Urinary bladder (tissue), 3 donors: ENCODE measurements at regions not wholly inside any gene's neighbourhood (a gene's known extent, or its start where the extent isn't known, plus 50 kb on each side); places are given as distances from the start of the nearest gene placed in this dataset.

Experiments used
- DNase-seq: peaks from one replicate; pipeline ENCODE4 v3.0.0-alpha.2; 2015; ENCODE audit errors: extremely low spot score
- H3K27ac ChIP-seq: one replicate; pipeline ENCODE4 v1.5.1; 2013; ENCODE audit warnings: low read depth, mild to moderate bottlenecking, moderate library complexity
- H3K36me3 ChIP-seq: one replicate; pipeline ENCODE4 v1.6.1; 2013; ENCODE audit warnings: mild to moderate bottlenecking, moderate library complexity; ENCODE audit not compliant: insufficient read depth
- H3K4me1 ChIP-seq: one replicate; pipeline ENCODE4 v1.6.1; 2013; ENCODE audit warnings: mild to moderate bottlenecking, moderate library complexity; ENCODE audit not compliant: insufficient read depth
- H3K4me3 ChIP-seq: one replicate; pipeline ENCODE4 v1.5.1; 2013; ENCODE audit warnings: low read depth, low read length
- WGBS: extraction: QIAGEN DNeasy Blood & Tissue Kit; methylation state at CpG from one replicate; pipeline ENCODE4 v1.1.7; 2013; 5-methylcytosine and 5-hydroxymethylcytosine counted together
- donor health status: healthy with polysubstance abuse.
- donor health status: healthy.

- no peak for DNase-seq
- Histone ChIP-seq H3K4me1 (no peaks in the 10 kb centered on the region), H3K4me3 (no peak overlapping the region), H3K27ac (no peak overlapping the region), H3K36me3 (no peaks in the 10 kb centered on the region)
- WGBS, result 90% methylated on average over 6 of the region's 6 CpGs
These were observed 279.1 kb upstream of the PLET1 start for GRCh38 chr11:112539741-112540140.

- DNase-seq, result no peak
- Histone ChIP-seq H3K4me1 (no peaks in the 10 kb centered on the region), H3K4me3 (no peak overlapping the region), H3K36me3 (no peaks in the 10 kb centered on the region), H3K27ac (no peak overlapping the region)
- WGBS, result 88% methylated on average over 2 of the region's 2 CpGs
These were observed 279.6 kb upstream of the PLET1 start for GRCh38 chr11:112540261-112540660.

DNA sequence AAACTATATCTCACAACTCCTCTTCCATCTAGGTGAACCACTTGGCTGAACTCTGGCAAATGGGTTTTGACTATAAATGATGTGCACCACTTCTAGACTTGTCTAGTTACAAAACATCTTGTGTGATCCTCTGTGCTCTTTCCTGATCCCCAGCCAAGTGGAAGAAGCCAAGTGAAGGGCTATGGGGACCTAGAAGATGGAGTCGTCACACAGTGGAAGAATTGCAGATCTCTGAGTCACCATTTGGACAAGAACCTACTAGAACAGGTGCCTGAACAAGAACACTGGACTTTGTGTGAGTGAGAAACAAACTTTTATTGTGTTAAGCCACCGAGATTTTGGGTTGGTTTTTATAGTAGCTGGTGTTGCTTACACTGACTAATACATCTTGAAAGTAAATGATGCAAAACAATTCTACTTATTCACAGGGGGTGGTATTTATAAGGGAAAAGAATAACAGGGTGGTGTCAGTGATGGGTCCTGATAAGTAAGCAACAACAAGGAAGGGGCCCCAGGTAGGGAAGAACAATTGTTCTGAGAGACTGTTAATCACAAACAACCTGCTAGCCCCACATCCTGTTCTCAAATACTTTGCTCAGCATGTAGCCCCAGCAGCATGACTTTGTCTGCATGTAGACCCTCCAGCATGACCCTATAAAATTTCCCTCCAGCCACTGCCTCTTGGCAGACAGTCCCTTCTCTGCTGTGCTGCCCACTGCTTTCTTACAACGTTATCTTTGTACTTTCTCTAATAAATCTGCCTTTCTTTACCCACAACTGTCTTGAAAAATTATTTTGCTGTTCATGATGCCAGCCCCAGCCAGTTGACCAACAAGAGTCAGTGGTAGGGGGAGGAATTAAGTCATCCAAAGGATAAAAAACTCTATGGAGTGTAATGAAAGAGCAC is 280.7 kb upstream of the PLET1 start:
- H3K27ac ChIP-seq, result no peak overlapping the region
- H3K4me3 ChIP-seq, result no peak overlapping the region
- DNase-seq, result no peak
- no peaks in the 10 kb centered on the region for H3K36me3 ChIP-seq
- WGBS, result 77% methylated on average over 3 of the region's 3 CpGs
- H3K4me1 ChIP-seq, result no peaks in the 10 kb centered on the region

DNA sequence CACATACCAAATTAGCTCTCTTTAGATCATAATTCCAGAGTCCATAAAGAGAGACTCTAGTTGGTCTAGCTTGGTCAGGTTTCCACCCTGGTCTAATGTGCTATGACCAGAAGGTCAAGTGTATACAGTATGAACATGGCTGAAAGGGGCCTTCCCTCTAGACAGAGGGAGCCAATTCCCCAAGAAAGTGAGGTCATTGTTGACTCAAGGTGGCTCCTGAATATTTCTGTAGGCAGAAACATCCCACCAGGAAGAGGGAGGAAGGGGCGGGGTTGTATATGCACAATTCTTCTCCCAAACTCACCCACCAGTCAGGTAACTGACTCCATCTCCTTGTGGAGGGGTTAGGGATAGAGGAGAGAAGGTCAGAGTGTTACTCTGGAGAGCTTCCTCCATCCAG is 281.8 kb upstream of the PLET1 start:
- Histone ChIP-seq H3K4me1 (no peaks in the 10 kb centered on the region), H3K4me3 (no peak overlapping the region), H3K36me3 (no peaks in the 10 kb centered on the region), H3K27ac (no peak overlapping the region)
- 95% methylated on average over 1 of the region's 1 CpG for WGBS
- no peak for DNase-seq

DNA sequence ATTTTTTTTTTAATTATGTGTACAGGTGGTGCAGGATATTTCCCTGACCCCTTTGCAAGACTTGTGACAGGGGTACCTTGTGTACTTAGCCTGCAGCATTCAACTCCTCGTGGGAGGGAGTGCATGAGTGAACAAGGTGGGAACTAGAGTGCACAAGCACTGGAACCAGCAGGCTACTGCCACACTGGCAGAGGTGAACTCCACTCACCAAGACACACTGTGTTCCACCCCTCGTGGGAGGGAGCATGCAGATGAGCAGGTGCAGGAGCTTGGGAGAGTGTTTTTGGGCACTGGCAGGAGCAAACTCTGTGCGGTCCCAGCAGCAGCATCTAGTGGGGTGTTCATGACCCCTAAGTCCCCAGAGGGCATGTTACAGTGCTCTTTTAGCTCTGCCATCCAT is 282.7 kb upstream of the PLET1 start:
- Histone ChIP-seq H3K27ac (no peak overlapping the region), H3K4me3 (no peak overlapping the region), H3K36me3 (no peaks in the 10 kb centered on the region), H3K4me1 (no peaks in the 10 kb centered on the region)
- WGBS, result 89% methylated on average over 3 of the region's 3 CpGs
- DNase-seq, result no peak

DNA sequence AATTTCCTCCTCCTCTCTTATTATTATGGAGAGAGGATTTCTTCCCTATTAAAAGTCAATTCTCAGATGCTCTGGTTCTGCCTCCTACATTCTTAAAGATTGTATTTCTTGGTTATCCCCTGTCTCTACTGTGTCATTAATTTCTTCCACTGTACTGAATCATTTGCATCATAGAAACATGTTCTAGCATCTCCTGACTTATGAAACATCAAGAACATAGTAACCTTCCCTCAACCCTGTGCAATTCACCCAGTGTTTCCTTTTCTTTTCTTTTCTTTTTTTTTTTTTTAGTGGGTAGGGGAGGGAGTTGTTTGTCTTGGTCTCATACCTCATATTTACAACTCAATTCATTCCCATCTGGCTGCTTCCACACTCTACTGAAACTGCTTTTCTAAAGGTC is 288.0 kb upstream of the PLET1 start:
- H3K27ac ChIP-seq, result no peak overlapping the region
- H3K4me1 ChIP-seq, result no peaks in the 10 kb centered on the region
- H3K36me3 ChIP-seq, result no peaks in the 10 kb centered on the region
- H3K4me3 ChIP-seq, result no peak overlapping the region
- no peak for DNase-seq

GRCh38 chr11:112553205-112553731 is 292.6 kb upstream of the PLET1 start:
- 80% methylated on average over 4 of the region's 4 CpGs for WGBS
- Histone ChIP-seq H3K4me1 (no peaks in the 10 kb centered on the region), H3K36me3 (no peaks in the 10 kb centered on the region), H3K27ac (no peak overlapping the region), H3K4me3 (no peak overlapping the region)
- no peak for DNase-seq

DNA sequence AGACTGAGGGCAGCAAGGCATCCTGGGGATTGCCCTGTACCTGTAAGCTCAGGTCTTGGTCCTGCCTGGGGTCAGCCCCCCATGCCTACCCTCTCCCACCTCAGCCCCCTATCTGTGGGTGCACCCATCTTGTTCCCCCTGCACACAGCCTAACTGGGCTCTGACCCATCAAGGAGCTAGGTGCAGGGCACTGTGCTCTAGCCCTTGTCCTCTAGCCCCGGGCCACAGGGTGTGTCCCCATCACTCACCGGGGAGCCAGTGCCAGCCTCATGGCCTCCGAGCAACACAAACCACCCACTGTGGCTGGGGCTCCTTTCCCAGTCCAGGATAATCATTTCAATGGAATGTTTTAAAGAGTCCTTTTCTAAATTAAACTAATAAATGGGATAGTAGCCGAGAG is 293.9 kb upstream of the PLET1 start:
- Histone ChIP-seq H3K4me3 (no peak overlapping the region), H3K4me1 (no peaks in the 10 kb centered on the region), H3K36me3 (no peaks in the 10 kb centered on the region), H3K27ac (no peak overlapping the region)
- DNase-seq, result no peak
- WGBS, result 78% methylated on average over 4 of the region's 4 CpGs

- Histone ChIP-seq H3K36me3 (no peaks in the 10 kb centered on the region), H3K27ac (no peak overlapping the region), H3K4me3 (no peak overlapping the region), H3K4me1 (no peaks in the 10 kb centered on the region)
- 63% methylated on average over 10 of the region's 10 CpGs for WGBS
- no peak for DNase-seq
These were observed 295.1 kb upstream of the PLET1 start for GRCh38 chr11:112555491-112556364.

GRCh38 chr11:112558691-112559090 is 298.0 kb upstream of the PLET1 start:
- no peaks in the 10 kb centered on the region for H3K36me3 ChIP-seq
- DNase-seq, result no peak
- 74% methylated on average over 7 of the region's 7 CpGs for WGBS
- H3K27ac ChIP-seq, result no peak overlapping the region
- H3K4me3 ChIP-seq, result no peak overlapping the region
- no peaks in the 10 kb centered on the region for H3K4me1 ChIP-seq

- Histone ChIP-seq H3K36me3 (no peaks in the 10 kb centered on the region), H3K4me1 (no peaks in the 10 kb centered on the region), H3K4me3 (no peak overlapping the region), H3K27ac (no peak overlapping the region)
- DNase-seq, result no peak
- 75% methylated on average over 5 of the region's 5 CpGs for WGBS
These were observed 303.1 kb upstream of the PLET1 start for GRCh38 chr11:112563808-112564207.

- Histone ChIP-seq H3K4me3 (no peak overlapping the region), H3K4me1 (no peaks in the 10 kb centered on the region), H3K36me3 (no peaks in the 10 kb centered on the region), H3K27ac (no peak overlapping the region)
- 15% methylated on average over 3 of the region's 3 CpGs for WGBS
- DNase-seq, result no peak
These were observed 303.7 kb upstream of the PLET1 start for GRCh38 chr11:112564228-112564955.

DNA sequence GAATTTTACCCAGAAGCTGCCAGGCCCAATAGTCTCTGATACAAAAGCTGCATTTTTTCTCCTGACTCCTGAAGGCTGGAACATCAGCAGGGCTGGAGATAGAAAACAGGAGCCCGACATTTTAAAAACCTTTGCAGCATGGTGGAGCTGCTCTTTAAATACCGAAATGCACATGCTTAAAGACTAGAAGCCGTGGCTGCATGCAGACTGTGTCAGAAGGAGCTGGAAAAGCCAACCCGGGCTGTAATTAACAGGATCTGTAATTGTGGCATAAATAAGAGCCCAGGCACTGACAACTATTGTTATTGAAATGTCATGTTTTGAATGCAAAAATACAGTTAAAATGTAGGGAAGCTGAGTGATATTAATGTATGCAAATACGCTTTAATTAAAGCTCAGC is 304.9 kb upstream of the PLET1 start:
- 61% methylated on average over 5 of the region's 5 CpGs for WGBS
- H3K36me3 ChIP-seq, result no peaks in the 10 kb centered on the region
- no peak overlapping the region for H3K27ac ChIP-seq
- DNase-seq, result no peak
- no peaks in the 10 kb centered on the region for H3K4me1 ChIP-seq
- H3K4me3 ChIP-seq, result no peak overlapping the region
